ELF-1 (cell line): ENCODE measurements at regions not wholly inside any gene's neighbourhood (a gene's known extent, or its start where the extent isn't known, plus 50 kb on each side); places are given as distances from the start of the nearest gene placed in this dataset.

Source experiments
- DNase-seq: peaks from one replicate; pipeline ENCODE4 v3.0.0-alpha.2; 2016; ENCODE audit warnings: low read depth, low spot score

DNA sequence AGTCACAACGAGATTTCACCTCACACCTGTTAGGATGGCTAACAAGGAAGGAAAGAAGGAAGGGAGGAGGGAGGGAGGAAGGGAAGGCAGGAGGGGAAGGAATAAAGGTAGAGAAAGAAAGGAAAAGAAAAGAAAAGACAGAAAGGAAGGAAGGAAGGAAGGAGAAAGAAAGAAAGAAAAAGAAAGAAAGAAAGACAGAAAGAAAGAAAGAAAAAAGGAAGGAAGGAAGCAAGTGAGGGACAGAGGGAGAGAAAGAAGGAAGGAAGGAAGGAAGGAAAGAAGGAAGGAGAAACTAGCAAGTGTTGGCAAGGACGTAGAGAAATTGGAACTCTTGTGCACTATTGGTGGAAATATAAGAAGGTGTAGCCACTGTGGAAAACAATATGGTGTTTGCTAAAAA, 52.2 kb downstream of the CCDC185 start:
- DNase-seq = no peak

DNA sequence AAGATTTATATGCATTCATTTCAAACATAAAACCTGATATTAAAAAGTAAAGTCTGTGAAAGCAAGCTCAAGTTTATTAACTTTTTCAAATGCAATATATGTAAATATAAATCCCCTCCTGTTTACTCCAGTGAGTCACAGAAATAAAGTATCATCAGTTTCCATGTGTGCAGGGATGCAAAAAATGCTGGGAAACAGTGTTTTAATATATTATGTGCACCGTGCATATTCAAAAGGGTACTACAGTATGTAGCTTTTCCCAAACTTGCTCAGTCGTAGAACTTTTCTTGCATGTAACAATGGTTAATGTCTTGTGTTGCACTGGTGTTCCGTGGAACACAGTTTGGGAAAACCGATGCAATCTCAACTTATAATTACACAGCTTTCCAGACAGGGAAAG, 60.7 kb downstream of the CCDC185 start:
- no peak for DNase-seq

DNA sequence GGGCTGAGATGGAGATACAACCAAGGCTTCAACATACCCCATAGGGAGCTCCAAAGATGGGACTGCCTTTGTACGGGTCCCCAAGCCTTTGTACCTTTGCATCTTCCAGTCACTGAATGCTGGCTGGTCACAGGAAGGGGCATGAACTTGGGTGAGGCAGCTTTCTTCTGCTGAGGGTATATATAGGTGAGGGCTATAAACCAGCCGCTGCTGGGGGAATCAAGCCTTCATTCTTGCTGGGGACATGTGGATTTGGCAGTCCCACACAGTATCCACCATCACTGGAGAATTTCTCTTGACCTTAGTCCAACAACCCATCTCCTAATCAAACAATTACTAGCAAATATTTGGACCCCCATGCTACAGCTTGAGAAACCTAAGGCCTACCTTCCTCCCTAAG, 61.7 kb downstream of the CCDC185 start:
- DNase-seq = no peak

DNA sequence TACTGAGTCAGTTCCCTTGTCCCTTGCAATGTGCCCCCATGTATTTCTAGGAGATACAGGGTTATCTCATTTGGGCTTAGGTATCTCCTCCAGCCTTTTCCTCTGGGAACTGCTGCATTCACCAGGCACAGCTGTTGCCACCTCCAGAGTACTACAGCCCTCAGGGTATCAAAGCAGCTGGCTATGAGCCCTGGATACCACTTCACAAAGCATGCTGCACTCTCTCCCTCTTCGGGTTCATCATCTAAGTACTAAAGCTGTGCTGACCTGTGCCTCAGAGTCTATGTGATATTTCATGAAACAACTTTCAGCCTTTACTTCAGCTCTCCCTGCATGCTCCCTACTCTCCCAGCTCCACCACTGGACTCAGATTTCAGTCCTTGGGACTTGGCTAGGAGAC, 62.3 kb downstream of the CCDC185 start:
- DNase-seq = no peak

DNA sequence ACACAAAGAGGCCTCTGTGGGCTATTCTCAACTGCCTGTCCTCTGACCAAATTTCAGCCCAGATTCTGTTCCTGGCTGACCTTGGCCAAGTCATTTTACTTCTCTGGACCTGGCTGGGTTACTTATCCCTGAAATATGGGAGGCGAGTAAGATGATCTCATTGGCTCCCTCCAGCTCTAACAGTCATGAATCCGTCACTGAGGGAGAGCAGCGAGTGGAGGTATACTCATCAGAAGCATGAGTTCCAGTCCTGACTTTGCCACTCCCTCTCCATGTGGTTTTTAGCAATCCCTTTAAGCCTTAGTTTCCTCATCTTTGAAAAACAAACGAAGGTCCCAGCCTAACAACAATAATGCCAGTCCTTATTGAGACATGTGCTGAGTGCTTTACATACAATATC, 63.5 kb downstream of the CCDC185 start:
- DNase-seq = no peak

DNA sequence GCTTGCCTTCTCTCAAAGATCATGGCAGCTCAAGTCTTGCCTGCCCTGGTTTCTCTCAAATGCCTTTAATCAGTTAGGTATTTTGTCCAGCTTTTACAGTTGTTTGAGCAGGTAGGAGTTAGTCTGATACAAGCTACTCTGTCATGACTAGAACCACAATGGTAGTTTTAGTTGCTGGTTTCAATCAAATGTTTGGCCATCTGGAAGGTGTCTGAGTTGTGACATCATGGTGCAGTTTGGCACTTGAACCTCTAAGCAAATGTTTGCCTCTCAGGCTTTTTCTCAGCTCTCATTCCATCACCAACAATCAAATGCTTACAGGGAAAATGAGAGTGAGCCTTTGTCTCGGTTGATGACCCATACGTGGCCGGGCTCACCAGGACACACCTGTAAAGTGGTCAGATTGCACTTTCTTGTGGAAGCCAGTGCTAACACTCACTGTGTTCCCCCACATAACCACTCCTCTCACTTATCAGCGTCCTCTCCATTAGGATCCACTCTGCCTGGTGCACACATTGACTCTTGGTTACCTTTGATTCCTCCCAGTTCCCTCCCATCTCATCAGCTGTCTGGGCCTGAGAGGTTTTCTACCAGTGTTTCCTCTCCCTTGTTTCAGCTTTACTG, 67.5 kb downstream of the CCDC185 start:
- no peak for DNase-seq

DNA sequence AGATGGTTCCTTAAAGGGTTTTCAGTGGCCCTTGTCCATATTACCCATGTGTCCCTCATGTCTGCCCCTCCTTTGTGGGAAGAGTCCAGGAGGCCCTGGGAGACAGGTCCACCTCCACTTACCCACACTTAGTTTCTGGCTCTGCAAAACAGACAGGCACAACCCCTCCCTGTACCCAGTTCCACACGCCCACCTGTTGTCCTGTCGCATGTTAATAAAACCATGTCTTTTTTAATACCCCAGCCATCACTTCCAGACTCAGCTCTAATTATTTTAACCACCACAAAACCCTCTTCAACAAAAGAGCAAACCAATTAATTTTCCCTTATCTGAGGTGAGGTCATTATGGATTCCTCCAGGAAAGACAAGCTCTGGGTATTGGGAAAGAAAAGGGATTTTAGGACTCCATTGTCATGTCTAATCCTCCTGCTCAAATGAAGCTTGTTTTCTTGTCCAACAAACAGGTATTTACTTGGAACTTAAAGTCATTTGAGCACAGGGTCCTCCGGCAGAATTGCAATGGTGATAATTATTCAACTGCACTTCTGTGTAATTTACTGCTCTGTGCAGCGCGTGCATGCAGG, 68.9 kb downstream of the CCDC185 start:
- DNase-seq = no peak

DNA sequence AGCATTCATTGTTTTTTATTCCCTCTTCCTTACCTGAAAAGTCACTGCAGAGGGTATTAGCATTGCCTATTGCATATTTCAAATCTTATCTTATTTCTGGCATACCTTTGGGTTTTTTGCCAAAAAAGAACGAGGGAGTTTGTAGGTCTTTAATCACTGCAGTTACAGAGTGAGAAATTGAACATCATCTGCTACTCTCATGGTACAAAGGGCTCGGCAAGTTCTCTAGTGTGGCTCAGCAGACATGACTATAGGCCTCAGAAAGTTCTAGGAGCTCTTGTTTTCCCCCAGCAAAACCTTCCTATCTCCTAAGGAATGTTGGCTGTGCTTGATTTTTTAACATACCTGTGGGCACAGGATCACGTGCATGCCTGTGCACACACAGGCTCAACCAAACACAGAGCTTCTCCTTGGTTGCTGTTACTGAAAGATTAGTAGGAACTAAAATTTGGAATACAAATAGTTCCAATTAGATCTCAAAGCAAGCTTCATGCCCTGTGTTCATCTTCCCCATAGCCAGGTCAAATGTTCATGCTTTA, 69.7 kb downstream of the CCDC185 start:
- DNase-seq = no peak

DNA sequence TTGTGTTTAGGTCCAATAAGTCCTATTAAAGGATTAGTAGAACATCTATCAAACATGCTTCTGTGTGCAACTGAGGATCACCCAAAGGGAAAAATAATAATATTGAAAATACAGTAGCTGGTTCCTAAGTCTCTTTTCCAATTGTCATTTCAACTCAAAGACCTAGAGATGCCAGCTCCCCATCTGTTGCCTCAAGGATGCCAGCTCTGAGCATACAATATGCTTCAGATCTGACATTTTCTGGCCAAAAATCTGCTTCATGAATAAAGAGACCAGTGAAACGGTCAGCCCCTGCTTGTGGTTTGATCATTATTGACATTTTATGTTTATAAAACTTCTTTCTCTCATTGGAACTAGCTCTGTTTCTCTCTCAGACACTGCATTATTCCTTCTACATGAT, 72.9 kb downstream of the CCDC185 start:
- no peak for DNase-seq

DNA sequence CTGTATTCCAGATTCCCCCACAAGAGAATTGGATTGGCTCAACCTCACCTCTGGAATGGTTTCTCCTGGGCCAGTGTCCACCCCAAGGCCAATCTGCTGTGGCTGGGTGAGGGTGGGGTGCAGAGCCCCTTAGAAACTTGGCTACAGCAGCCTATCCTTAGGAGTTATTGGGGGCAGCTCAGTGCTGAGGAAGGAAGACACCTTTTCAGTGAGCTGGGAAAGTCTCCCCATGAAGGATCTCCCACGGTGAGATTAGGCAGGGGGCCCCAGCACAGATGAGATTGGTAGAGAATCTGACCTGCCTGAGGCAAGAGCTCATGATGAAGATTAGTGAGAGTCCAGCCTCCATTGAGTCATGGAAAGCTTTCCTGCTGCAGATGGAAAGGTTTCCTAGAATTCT, 78.4 kb downstream of the CCDC185 start:
- DNase-seq = no peak

DNA sequence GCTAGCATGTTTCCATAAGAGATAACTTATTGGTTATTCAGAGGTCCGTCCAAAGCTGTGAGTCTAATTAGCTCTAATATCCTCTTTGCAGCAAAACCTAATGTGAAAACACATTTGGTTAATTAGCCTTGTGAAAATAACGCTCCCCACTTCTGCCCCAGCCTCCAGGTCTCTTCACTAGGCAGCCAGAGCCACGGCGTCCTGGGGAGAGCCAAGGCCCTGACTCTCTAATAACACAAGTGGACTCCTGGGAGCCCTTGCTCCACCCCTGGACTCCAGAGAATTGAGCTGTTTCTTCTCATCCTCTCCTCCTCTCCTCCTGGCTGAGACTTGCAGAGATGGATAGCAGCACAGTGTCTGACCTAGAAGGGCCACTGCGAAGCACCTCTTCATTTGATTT, 78.8 kb downstream of the CCDC185 start:
- no peak for DNase-seq

DNA sequence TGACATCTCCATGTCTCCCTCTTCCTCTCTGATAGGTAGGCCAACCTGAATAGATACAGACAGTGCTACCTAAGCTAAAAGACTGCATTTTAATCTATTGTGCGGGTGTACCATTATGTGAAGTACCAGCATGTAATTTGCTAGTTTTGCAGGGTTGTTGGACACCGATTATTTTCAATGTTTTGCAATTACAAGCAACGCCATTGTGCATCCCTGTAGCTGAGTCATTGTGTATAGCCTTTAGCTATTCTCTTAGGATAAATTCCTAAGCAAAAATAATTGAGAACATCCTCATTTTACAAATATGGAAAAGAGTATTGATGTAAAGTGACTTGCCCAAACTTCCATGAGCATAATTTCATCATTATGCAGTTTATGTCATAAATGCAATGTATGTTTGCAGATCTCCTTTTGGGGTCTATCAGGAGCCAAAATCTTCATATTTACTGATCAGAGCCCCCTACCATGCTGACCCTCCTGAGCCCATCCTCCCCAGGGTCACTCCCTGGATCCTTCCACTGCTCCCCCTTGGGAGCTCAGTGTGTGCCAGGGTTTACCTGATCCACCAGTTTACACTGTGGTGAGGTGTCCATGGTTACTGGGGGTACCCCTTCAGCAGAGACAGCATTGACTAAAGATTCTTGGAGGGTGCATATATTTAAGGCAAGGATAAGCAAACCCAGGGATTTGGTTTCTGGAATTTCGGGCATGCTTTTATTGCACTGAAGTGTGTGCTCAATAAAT, 80.6 kb downstream of the CCDC185 start:
- DNase-seq = no peak

DNA sequence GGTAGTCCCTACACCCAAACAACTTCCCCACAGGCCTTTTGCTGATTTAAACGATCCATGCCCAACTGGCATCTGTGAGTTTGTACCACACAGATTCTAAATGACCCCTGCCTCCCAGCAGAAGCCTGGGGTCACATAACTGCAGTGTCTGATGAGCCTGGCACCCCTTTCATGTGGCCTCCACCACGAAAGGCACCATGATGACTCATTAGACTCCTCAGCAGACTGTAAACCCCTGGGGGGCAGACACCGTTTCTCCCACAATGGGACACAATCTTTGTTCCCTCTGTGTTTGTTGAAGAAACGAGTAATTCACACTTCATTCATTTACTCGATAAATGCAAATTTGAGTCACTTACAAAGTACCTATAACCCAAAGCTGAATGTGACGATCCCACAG, 81.6 kb downstream of the CCDC185 start:
- DNase-seq = no peak

DNA sequence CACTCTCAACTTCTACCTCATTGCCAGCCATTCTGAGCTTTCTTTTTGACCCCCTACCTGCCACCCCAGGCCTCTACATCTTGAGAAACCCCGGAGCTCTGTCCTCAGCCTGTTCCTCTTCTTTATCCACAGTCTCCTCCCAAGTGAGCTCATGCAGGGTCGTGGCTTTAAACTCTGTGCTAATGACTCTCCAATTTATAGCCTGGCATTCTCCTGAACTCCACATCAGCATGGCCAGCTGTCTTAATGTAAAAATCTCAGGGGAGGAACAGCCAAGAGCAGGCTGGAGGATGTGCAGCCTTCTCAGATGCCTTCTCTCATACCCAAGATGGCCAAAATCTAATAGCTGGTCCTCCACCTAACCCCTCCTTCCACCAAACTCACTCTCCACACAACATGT, 84.2 kb downstream of the CCDC185 start:
- DNase-seq = no peak

DNA sequence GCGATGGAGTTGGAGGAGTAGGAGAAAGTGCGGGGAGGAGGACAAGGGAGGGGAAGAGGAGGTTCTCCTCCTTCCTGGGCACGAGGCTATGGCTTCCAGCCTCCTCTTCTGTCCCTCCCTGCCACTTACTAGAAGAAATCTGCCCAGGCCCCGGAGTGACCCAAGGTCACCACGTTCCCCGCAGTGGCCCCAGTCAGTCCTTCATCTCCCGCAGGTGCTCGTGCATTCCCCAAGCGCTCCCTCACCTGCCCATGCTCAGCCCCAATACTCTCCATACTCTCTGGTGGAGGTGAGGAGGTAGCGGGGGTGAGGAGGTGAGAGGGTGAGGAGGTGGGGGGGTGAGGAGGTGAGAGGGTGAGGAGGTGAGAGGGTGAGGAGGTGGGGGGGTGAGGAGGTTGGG, 85.4 kb downstream of the CCDC185 start:
- DNase-seq = no peak

DNA sequence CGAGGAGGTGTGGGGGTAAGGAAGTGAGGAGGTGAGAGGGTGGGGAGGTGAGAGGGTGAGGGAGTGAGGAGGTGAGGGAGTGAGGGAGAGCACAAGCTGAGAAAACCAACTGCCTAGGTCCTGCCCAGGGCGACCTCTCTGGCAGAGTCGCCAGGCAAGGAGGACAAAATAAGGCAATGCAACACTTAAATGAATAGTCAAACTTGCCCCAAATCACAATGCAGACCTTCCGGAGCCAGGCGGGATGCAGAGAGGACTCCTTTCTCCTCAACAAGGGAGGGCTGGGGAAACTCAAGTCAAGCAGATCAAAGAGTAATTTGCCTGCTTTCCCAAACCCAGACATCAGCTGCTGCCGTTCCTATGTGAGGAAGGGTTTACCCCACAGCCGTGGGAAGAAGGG, 86.0 kb downstream of the CCDC185 start:
- DNase-seq = no peak

DNA sequence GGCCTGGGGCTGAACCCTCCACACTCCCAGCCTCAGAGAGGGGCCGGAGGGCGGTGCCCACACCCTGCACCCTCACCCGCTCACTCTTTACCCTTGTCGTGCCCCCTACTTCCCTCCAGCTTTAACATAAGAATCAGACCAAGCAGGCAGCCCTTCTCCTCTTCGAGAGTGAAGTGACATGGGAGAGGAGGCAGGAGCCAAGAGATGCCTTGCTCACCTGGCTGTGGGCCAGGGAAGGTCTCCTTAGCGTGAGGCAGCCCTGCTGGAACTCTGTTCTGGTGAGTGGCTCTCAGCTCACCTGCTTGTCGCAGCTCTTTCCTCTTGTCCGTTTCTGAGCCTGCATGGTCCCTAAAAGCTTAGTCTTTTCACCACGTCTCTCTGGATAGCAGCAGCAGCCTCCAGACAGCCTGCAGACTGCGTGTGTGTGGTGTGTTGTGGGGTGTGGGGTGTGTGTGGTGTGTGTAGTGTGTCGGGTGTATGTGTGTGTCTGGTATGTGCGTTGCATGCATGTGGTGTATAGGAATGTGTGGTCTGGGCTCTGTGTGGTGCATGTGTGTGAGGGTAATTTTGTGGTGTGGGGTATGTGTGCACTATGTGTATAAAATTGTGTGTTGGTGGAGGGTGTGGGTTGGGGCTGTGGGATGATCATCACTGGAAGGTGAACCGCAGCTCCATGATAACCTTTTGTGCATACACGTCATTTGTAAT, 86.7 kb downstream of the CCDC185 start:
- DNase-seq = no peak

DNA sequence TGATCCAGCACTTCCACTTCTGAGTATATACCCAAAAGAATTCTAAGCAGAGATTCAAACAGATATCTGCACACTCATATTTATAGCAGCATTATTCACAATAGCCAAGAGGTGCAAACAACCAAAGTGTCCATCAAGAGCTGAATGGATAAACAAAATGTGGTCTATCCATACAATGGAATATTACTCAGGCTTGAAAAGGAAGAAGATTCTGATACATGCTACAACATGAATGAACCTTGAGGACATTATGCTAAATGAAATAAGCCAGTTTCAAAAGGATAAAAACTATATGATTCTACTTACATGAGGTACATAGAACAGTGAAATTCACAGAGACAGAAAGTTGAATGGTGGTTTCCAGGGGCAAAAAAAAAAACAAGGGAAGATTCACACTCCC, 88.9 kb downstream of the CCDC185 start:
- DNase-seq = no peak

DNA sequence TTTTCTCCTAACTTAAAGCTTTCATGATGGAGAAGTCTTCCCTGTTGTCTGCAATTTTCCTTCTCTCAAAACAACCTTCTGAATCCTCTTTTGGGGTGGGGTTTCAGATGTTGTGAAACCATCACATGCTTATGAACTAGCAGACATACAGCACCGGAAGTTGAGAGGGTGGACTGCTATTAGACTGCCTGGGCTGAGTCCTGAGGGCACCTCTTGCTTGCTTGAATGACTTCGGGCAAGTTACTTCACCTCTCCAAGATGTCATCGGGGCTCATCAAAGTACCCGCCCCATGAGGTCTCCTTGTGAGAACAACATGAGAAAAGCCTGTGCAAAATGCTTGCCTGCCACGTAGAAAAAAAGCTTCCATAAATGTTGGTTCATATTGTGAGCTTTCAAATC, 89.6 kb downstream of the CCDC185 start:
- DNase-seq = no peak

DNA sequence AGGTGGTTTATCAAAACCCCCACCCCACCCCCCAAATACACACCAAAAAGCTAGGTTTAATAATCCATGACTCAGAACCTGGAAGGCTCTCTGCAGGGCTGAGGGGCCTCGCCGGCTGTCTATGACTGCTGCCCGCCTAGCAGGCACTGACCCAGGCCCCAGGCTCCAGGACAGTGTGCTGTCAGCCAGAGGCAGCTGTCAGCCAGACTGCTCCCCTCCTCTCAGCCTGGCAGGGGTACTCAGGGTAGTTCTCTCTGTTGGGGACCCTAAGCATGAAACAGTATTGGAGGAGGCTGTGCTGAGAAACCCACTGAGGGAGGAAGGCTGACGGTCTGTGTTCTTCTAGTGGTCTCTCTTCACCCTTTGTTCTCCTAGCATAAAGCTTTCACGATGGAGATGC, 90.3 kb downstream of the CCDC185 start:
- DNase-seq = no peak

DNA sequence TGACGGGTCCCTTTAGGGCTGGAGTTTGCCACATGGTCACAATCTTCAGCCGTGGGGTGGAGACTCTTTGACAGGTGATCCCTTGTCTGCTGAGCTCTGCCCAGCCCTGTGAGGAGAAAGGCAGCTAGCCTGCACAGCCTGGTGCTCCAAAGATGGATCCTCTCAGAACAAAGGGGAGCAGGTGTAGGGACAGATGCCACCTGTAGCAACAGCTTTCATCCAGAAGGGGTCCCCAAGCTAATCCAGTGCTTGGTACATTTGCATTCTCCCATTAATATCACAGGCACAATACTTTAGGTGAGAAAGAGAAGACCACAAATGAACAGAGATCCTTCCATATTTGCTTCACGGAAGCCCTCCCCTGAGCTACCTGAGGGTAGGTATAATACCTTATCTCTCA, 93.2 kb downstream of the CCDC185 start:
- DNase-seq = no peak
